HepG2 (cell line): ENCODE measurements at regions not wholly inside any gene's neighbourhood (a gene's known extent, or its start where the extent isn't known, plus 50 kb on each side); places are given as distances from the start of the nearest gene placed in this dataset.
A peak's percentile ranks its signal among the peaks of the same experiment; 100 is the strongest.

Source experiments
- ATAC-seq: fragments of 200-7000 bp; cut with Tn5 transposase; 3 replicates; pipeline ENCODE4 v1.9.1; 2020; ENCODE audit warnings: mild to moderate bottlenecking, moderate library complexity
- BruUV-seq: library from RNA; stranded (reverse); fragments of 400-500 nt; replicated peaks from 2 replicates; lab custom pipeline; 2021; lab: Mats Ljungman, UMichigan
- CTCF ChIA-PET: fragments of 300-600 bp; formaldehyde crosslinking; extraction: SDS; loops from one replicate; lab custom pipeline; 2021; ENCODE audit warnings: low total read pairs, inconsistent platforms, low intra/inter-chr PET ratio; lab: Yijun Ruan, JAX
- POLR2A ChIA-PET: fragments of 350-600 bp; sonication (Branson Sonifier 250); formaldehyde crosslinking; loops from one replicate; lab custom pipeline; 2020; ENCODE audit warnings: antibody characterized with exemption, inconsistent platforms; lab: Yijun Ruan, JAX
- DNase-seq: peaks from one replicate; pipeline ENCODE4 v3.0.0-alpha.2; 2015; ENCODE audit warnings: low spot score
- FAIRE-seq: peaks from 3 replicates; lab custom pipeline; 2011; peaks lifted over from hg19 to GRCh38; lab: Jason Lieb, UNC
- H2AFZ ChIP-seq: one replicate; pipeline ENCODE4 v1.6.1; 2011; ENCODE audit warnings: low read length, inconsistent platforms
- H3K27ac ChIP-seq: fragments of 300-600 bp; 3 replicates; pipeline ENCODE4 v1.8.0; 2011; ENCODE audit warnings: mixed run types, mild to moderate bottlenecking, mixed read lengths, low read length, inconsistent platforms; ENCODE audit not compliant: insufficient read depth; ENCODE audit errors: extremely low read length
- H3K27me3 ChIP-seq, 2 experiments: fragments of 200-600 bp in 1 of 2; 2 replicates in 1 of 2; 3 replicates in 1 of 2; pipeline versions ENCODE4 v1.6.0 to v1.8.0; 2011; ENCODE audit warnings: low read length in 2 of 2, mild to moderate bottlenecking in 2 of 2, moderate library complexity in 2 of 2, inconsistent platforms in 1 of 2; ENCODE audit not compliant: insufficient read depth in 2 of 2, control insufficient read depth in 1 of 2
- H3K36me3 ChIP-seq, 2 experiments: fragments of 200-600 bp in 1 of 2; replicated peaks in 1 of 2; 2 replicates in 1 of 2; 3 replicates in 1 of 2; pipeline versions ENCODE4 v1.5.1 to v1.8.0; 2011; ENCODE audit warnings: low read length in 2 of 2, inconsistent platforms in 1 of 2; ENCODE audit not compliant: insufficient read depth in 2 of 2, control insufficient read depth in 1 of 2
- H3K4me1 ChIP-seq: 2 replicates; pipeline ENCODE4 v1.5.1; 2012; ENCODE audit warnings: low read length, inconsistent platforms; ENCODE audit not compliant: insufficient read depth
- H3K4me2 ChIP-seq: 2 replicates; pipeline ENCODE4 v1.6.0; 2011; ENCODE audit warnings: low read depth, low read length, inconsistent platforms
- H3K4me3 ChIP-seq, 3 experiments: fragments of 200-600 bp in 1 of 3; sonication (generic), shearing (Covaris generic) in 1 of 3; replicated peaks in 1 of 3; 2 replicates each; pipeline ENCODE4 v1.5.1; 2011 to 2016; ENCODE audit warnings: low read length in 3 of 3, inconsistent platforms in 2 of 3, low read depth in 2 of 3, mild to moderate bottlenecking in 2 of 3, control low read depth in 1 of 3, mixed read lengths in 1 of 3; ENCODE audit not compliant: insufficient read depth in 1 of 3
- H3K79me2 ChIP-seq: one replicate; pipeline ENCODE4 v1.6.1; 2011; ENCODE audit warnings: low read length, inconsistent platforms; ENCODE audit not compliant: insufficient read depth
- H3K9ac ChIP-seq: 2 replicates; pipeline ENCODE4 v1.6.0; 2011; ENCODE audit warnings: mild to moderate bottlenecking, low read depth, low read length, inconsistent platforms; ENCODE audit not compliant: insufficient read depth
- H3K9me3 ChIP-seq: 2 replicates; pipeline ENCODE4 v1.5.1; 2012; ENCODE audit warnings: mild to moderate bottlenecking, low read length
- H4K20me1 ChIP-seq: 2 replicates; pipeline ENCODE4 v1.6.0; 2011; ENCODE audit warnings: inconsistent platforms, mild to moderate bottlenecking, low read length, moderate library complexity; ENCODE audit not compliant: insufficient read depth
- ATF7 ChIP-seq, 2 experiments: fragments of 450-650 bp in 1 of 2; sonication (generic) in 1 of 2; formaldehyde crosslinking in 1 of 2; IDR thresholded peaks; 2 replicates each; pipeline versions ENCODE4 v1.4.0 to v1.6.1; 2016 to 2020; ENCODE audit warnings: antibody characterized with exemption in 1 of 2, mild to moderate bottlenecking in 1 of 2, missing genetic modification reagents in 1 of 2
- RORA ChIP-seq: sonication (generic); formaldehyde crosslinking; IDR thresholded peaks from 2 replicates; pipeline ENCODE4 v1.5.0; 2020; ENCODE audit warnings: mild to moderate bottlenecking, missing genetic modification reagents, moderate library complexity
- WGBS: methylation state at CpG from one replicate; pipeline ENCODE4 v1.1.6; 2017; ENCODE audit warnings: low lambda C conversion rate; 5-methylcytosine and 5-hydroxymethylcytosine counted together
- in situ Hi-C: cut with HindIII; loops from 2 replicates; pipeline ENCODE4 v1.10.0; 2017; ENCODE audit warnings: low pct_unique_long_range_greater_than_20kb; ENCODE audit not compliant: extremely low pct_ligation_motif_present
- intact Hi-C: fragments of 100-400 bp; cut with micrococcal nuclease; formaldehyde crosslinking; loops from one replicate; pipeline ENCODE4 v1.10.0; 2022; ENCODE audit not compliant: unreplicated experiment
- TF ChIP-seq, protein P1 (sequence below): sonication (generic); formaldehyde crosslinking; IDR thresholded peaks from 2 replicates; pipeline ENCODE4 v1.5.1; 2020; ENCODE audit warnings: missing genetic modification reagents, mild to moderate bottlenecking, borderline replicate concordance

DNA sequence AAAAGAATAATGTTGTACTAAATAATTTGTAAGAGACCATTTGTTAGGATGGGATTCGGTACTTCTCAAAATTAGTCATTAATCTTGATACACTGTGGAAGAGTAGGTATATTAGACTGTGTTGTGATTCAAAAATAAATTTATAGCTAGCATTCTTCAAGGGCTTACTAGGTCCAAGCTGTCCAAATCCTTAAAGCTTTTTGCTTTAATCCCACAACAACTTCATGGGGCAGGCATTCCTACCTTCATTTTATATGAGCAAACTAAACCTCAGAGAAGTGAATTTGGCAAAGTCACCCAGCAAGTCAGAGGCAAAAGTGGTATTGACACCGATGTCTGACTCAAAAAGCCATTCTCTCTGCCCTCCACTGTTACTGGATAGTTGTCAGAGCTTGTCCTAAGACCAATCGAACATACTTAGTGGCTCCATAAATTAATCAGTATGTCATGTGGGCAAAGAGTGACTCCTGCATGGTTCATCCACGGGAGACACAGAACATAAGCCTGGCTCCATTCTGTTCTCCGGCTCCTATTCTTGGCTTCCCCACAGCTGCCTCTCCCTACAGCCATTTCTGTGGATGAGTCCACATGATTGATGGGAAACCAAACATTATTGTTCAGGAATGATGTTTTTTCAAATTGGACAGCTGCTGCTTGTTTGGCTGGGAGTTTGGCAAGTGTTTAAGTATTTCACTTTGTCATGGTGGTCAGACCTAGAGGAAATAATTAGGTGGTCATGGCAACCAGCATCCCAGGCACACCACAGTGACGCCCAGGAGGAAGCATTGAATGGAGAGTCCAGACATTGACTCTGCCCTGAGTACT, 133.4 kb upstream of the FGGY start (continued):
- TF ChIP-seq RORA (CRISPR knock-in tag), result no peak
- TF ChIP-seq, all 625 proteins: peak for 0

DNA sequence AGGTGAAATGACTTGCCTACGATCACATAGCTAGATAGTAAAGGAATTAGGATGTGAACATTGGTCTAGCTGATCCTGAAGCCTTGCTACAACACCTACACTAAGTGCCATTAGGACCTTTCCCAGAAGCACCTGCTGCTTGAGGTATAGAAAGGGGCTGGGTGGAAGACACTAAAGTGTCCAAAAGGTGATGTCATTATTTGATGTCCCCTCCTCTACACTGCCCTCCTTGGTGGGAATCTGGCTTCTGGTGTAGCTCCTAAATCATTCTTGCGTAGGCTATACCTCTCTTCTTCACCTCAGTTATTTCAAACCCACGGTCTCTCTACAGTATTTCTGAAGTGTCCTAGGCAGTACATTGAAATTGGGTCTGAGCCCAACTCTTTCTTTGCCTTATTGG, 132.5 kb upstream of the FGGY start:
- TF ChIP-seq, protein P1, sequence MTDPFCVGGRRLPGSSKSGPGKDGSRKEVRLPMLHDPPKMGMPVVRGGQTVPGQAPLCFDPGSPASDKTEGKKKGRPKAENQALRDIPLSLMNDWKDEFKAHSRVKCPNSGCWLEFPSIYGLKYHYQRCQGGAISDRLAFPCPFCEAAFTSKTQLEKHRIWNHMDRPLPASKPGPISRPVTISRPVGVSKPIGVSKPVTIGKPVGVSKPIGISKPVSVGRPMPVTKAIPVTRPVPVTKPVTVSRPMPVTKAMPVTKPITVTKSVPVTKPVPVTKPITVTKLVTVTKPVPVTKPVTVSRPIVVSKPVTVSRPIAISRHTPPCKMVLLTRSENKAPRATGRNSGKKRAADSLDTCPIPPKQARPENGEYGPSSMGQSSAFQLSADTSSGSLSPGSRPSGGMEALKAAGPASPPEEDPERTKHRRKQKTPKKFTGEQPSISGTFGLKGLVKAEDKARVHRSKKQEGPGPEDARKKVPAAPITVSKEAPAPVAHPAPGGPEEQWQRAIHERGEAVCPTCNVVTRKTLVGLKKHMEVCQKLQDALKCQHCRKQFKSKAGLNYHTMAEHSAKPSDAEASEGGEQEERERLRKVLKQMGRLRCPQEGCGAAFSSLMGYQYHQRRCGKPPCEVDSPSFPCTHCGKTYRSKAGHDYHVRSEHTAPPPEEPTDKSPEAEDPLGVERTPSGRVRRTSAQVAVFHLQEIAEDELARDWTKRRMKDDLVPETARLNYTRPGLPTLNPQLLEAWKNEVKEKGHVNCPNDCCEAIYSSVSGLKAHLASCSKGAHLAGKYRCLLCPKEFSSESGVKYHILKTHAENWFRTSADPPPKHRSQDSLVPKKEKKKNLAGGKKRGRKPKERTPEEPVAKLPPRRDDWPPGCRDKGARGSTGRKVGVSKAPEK, result no peak
- peak; percentile 88 for TF ChIP-seq ATF7 (IDR thresholded peaks at IDR 0.05)
- TF ChIP-seq ATF7 (CRISPR knock-in tag; IDR thresholded peaks at IDR 0.05), result no peak
- TF ChIP-seq, all 625 proteins: peak for 1
- intact Hi-C loops (no loop called here), in situ Hi-C loops (no loop called here)
- H2AFZ ChIP-seq, result no peak overlapping the region
- FAIRE-seq, result no peak
- H4K20me1 ChIP-seq, result no peaks in the 10 kb centered on the region
- no peak overlapping the region for H3K4me2 ChIP-seq
- no peak for DNase-seq
- H3K79me2 ChIP-seq, result no peaks in the 10 kb centered on the region
- no peak overlapping the region for H3K9ac ChIP-seq
- no peak overlapping the region for H3K27ac ChIP-seq
- no TSS peak for BruUV-seq
- WGBS, result 12% methylated on average over 2 of the region's 3 CpGs
- ChIA-PET POLR2A (no interaction called here), CTCF (no interaction called here)
- H3K27me3 ChIP-seq, result 0 out of 5 replicates have a peak, but pooled peaks cover 0 to 1% of the 10 kb centered on the region in 2 experiments
- no peaks in the 10 kb centered on the region for H3K36me3 ChIP-seq
- no peak overlapping the region for H3K4me3 ChIP-seq
- ATAC-seq, result no peak
- H3K4me1 ChIP-seq, result no peaks in the 10 kb centered on the region
- H3K9me3 ChIP-seq, result no peaks in the 10 kb centered on the region
